H9 (cell line): ENCODE measurements at regions not wholly inside any gene's neighbourhood (a gene's known extent, or its start where the extent isn't known, plus 50 kb on each side); places are given as distances from the start of the nearest gene placed in this dataset.

Experiments used
- DNase-seq: peaks from one replicate; pipeline ENCODE4 v3.0.0-alpha.2; 2017
- H2AFZ ChIP-seq: one replicate; pipeline ENCODE4 v1.6.1; 2013; ENCODE audit warnings: mild to moderate bottlenecking, low read length, control low read depth, moderate library complexity
- H2AK5ac ChIP-seq: 2 replicates; pipeline ENCODE4 v1.6.1; 2013; ENCODE audit warnings: low read length, control low read depth, mixed read lengths; ENCODE audit not compliant: insufficient read length
- H2BK120ac ChIP-seq: one replicate; pipeline ENCODE4 v1.6.1; 2013; ENCODE audit warnings: low read depth, mild to moderate bottlenecking, low read length, control low read depth, inconsistent platforms; ENCODE audit not compliant: poor library complexity, severe bottlenecking
- H2BK12ac ChIP-seq: 2 replicates; pipeline ENCODE4 v1.6.1; 2013; ENCODE audit warnings: low read length, control low read depth, mixed read lengths, low read depth; ENCODE audit not compliant: insufficient read length
- H2BK15ac ChIP-seq: 2 replicates; pipeline ENCODE4 v1.6.1; 2013; ENCODE audit warnings: low read depth, low read length, control low read depth
- H2BK20ac ChIP-seq: one replicate; pipeline ENCODE4 v1.6.1; 2013; ENCODE audit warnings: low read depth, mild to moderate bottlenecking, low read length, control low read depth, inconsistent platforms; ENCODE audit not compliant: poor library complexity, severe bottlenecking
- H2BK5ac ChIP-seq: 2 replicates; pipeline ENCODE4 v1.6.1; 2013; ENCODE audit warnings: low read length, control low read depth, mixed read lengths; ENCODE audit not compliant: insufficient read length
- H3K14ac ChIP-seq: 2 replicates; pipeline ENCODE4 v1.6.1; 2013; ENCODE audit warnings: low read length, control low read depth; ENCODE audit not compliant: insufficient read depth
- H3K18ac ChIP-seq: 2 replicates; pipeline ENCODE4 v1.6.1; 2013; ENCODE audit warnings: low read depth, mild to moderate bottlenecking, mixed read lengths, low read length, control low read depth; ENCODE audit not compliant: insufficient read length
- H3K23ac ChIP-seq: 2 replicates; pipeline ENCODE4 v1.6.1; 2013; ENCODE audit warnings: low read length, control low read depth, mixed read lengths, low read depth; ENCODE audit not compliant: insufficient read length
- H3K23me2 ChIP-seq: 2 replicates; pipeline ENCODE4 v1.6.1; 2013; ENCODE audit warnings: low read depth, mild to moderate bottlenecking, mixed read lengths, low read length, control low read depth; ENCODE audit not compliant: insufficient read length, poor library complexity, severe bottlenecking
- H3K27ac ChIP-seq: 2 replicates; pipeline ENCODE4 v1.5.1; 2013; ENCODE audit warnings: low read length, control low read depth, mixed read lengths, low read depth; ENCODE audit not compliant: insufficient read length
- H3K27me3 ChIP-seq: 2 replicates; pipeline ENCODE4 v1.6.1; 2013; ENCODE audit warnings: low read length, control low read depth, inconsistent platforms; ENCODE audit not compliant: insufficient read depth
- H3K4ac ChIP-seq: 2 replicates; pipeline ENCODE4 v1.6.1; 2013; ENCODE audit warnings: low read depth, mild to moderate bottlenecking, control low read depth, inconsistent platforms, low read length, moderate library complexity
- H3K4me1 ChIP-seq: 2 replicates; pipeline ENCODE4 v1.6.1; 2013; ENCODE audit warnings: low read length, control low read depth, inconsistent platforms; ENCODE audit not compliant: insufficient read depth
- H3K4me2 ChIP-seq: 2 replicates; pipeline ENCODE4 v1.6.1; 2013; ENCODE audit warnings: low read length, control low read depth, mixed read lengths; ENCODE audit not compliant: insufficient read length, insufficient read depth
- H3K56ac ChIP-seq: 2 replicates; pipeline ENCODE4 v1.6.1; 2013; ENCODE audit warnings: low read depth, mild to moderate bottlenecking, mixed read lengths, low read length, control low read depth; ENCODE audit not compliant: insufficient read length
- H3K79me1 ChIP-seq: 2 replicates; pipeline ENCODE4 v1.6.1; 2013; ENCODE audit warnings: low read depth, mild to moderate bottlenecking, moderate library complexity, low read length, control low read depth, inconsistent platforms; ENCODE audit not compliant: insufficient read depth, poor library complexity, severe bottlenecking
- H3K79me2 ChIP-seq: 2 replicates; pipeline ENCODE4 v1.6.1; 2013; ENCODE audit warnings: low read length, control low read depth, inconsistent platforms; ENCODE audit not compliant: insufficient read depth
- H3K9ac ChIP-seq: 2 replicates; pipeline ENCODE4 v1.6.1; 2013; ENCODE audit warnings: low read length, control low read depth, mixed read lengths; ENCODE audit not compliant: insufficient read length; ENCODE audit errors: extremely low read depth
- H3K9me3 ChIP-seq: one replicate; pipeline ENCODE4 v1.6.1; 2013; ENCODE audit warnings: low read depth, low read length, inconsistent platforms; ENCODE audit not compliant: control insufficient read depth
- H3T11ph ChIP-seq: one replicate; pipeline ENCODE4 v1.6.1; 2013; ENCODE audit warnings: mild to moderate bottlenecking, low read length, control low read depth, inconsistent platforms
- H4K20me1 ChIP-seq: one replicate; pipeline ENCODE4 v1.6.1; 2013; ENCODE audit not compliant: control insufficient read depth, insufficient read length, insufficient read depth
- H4K5ac ChIP-seq: 2 replicates; pipeline ENCODE4 v1.6.1; 2013; ENCODE audit warnings: low read depth, mild to moderate bottlenecking, mixed read lengths, low read length, control low read depth; ENCODE audit not compliant: insufficient read length
- H4K8ac ChIP-seq: replicated peaks from 2 replicates; pipeline ENCODE4 v1.6.1; 2013; ENCODE audit warnings: low read length, control low read depth, mixed read lengths, low read depth; ENCODE audit not compliant: insufficient read length
- H4K91ac ChIP-seq: 2 replicates; pipeline ENCODE4 v1.6.1; 2013; ENCODE audit warnings: low read depth, mild to moderate bottlenecking, moderate library complexity, mixed read lengths, low read length, control low read depth; ENCODE audit not compliant: insufficient read length
- H3K27ac Mint-ChIP-seq, 3 experiments: 2 replicates in 2 of 3; 3 replicates in 1 of 3; pipeline ENCODE4 v1.8.0; 2020 to 2021; ENCODE audit warnings: mixed read lengths in 3 of 3, mild to moderate bottlenecking in 1 of 3, moderate library complexity in 1 of 3
- H3K27me3 Mint-ChIP-seq: 2 replicates; pipeline ENCODE4 v1.8.0; 2021; ENCODE audit warnings: low read depth, mild to moderate bottlenecking, moderate library complexity, mixed read lengths
- H3K36me3 Mint-ChIP-seq, 3 experiments: 2 replicates in 2 of 3; 3 replicates in 1 of 3; pipeline ENCODE4 v1.8.0; 2020 to 2021; ENCODE audit warnings: low read depth in 3 of 3, mixed read lengths in 3 of 3; ENCODE audit not compliant: insufficient read depth in 1 of 3
- H3K4me1 Mint-ChIP-seq, 2 experiments: 2 replicates each; pipeline ENCODE4 v1.8.0; 2020; ENCODE audit warnings: mixed read lengths in 2 of 2
- H3K4me3 Mint-ChIP-seq, 2 experiments: 2 replicates in 1 of 2; 3 replicates in 1 of 2; pipeline ENCODE4 v1.8.0; 2020 to 2021; ENCODE audit warnings: mild to moderate bottlenecking in 2 of 2, mixed read lengths in 2 of 2, moderate library complexity in 1 of 2
- H3K9me3 Mint-ChIP-seq, 2 experiments: 2 replicates in 1 of 2; 3 replicates in 1 of 2; pipeline ENCODE4 v1.8.0; 2020; ENCODE audit warnings: mild to moderate bottlenecking in 2 of 2, mixed read lengths in 2 of 2, moderate library complexity in 1 of 2
- CTCF ChIP-seq: fragments of 200-600 bp; sonication (generic); conservative IDR thresholded peaks from 3 replicates; pipeline ENCODE4 v1.8.0; 2021; ENCODE audit warnings: antibody characterized with exemption, mild to moderate bottlenecking
- WGBS: extraction: QIAGEN DNeasy Blood & Tissue Kit; methylation state at CpG from one replicate; pipeline ENCODE4 v1.1.7; 2013; ENCODE audit warnings: missing lambda C conversion rate, low lambda C conversion rate, mixed read lengths; ENCODE audit not compliant: insufficient read length; ENCODE audit errors: extremely low coverage; 5-methylcytosine and 5-hydroxymethylcytosine counted together

GRCh38 chr20:48454671-48455490 lies 372.9 kb downstream of the PREX1 start:
- no peaks in the 10 kb centered on the region for H4K20me1 ChIP-seq
- no peak overlapping the region; the same call in 1 of the 2 replicates for H3K14ac ChIP-seq
- no peak overlapping the region for H2BK20ac ChIP-seq
- no peaks in the 10 kb centered on the region for H3K4me1 ChIP-seq
- no peak overlapping the region for H4K5ac ChIP-seq
- WGBS, result no CpG with 5 or more reads among the region's 14 CpGs
- H3K9me3 ChIP-seq, result no peaks in the 10 kb centered on the region
- no peak overlapping the region for H2BK5ac ChIP-seq
- H4K8ac ChIP-seq, result no peak overlapping the region
- H3K79me1 ChIP-seq, result no peaks in the 10 kb centered on the region
- no peak overlapping the region for H2AK5ac ChIP-seq
- H4K91ac ChIP-seq, result no peak overlapping the region
- no peak overlapping the region for H3K4me2 ChIP-seq
- no peak overlapping the region for H3T11ph ChIP-seq
- H3K27ac ChIP-seq, result no peak overlapping the region
- no peak overlapping the region for H3K9ac ChIP-seq
- peaks cover 26 to 35% of the 10 kb centered on the region in 2 experiments for H3K4me1 Mint-ChIP-seq
- H2BK12ac ChIP-seq, result no peak overlapping the region
- no peak overlapping the region for H3K4ac ChIP-seq
- peaks cover 3% of the 10 kb centered on the region for H3K27me3 Mint-ChIP-seq
- no peak overlapping the region for H2BK120ac ChIP-seq
- H3K36me3 Mint-ChIP-seq, result no peaks in the 10 kb centered on the region
- DNase-seq, result no peak
- H3K23ac ChIP-seq, result no peak overlapping the region
- H3K9me3 Mint-ChIP-seq, result no peaks in the 10 kb centered on the region; a peak in 1 of 5 replicates
- no peak overlapping the region; a peak in 1 of 7 replicates for H3K27ac Mint-ChIP-seq
- no peaks in the 10 kb centered on the region for H3K79me2 ChIP-seq
- H3K18ac ChIP-seq, result no peak overlapping the region
- H2BK15ac ChIP-seq, result no peak overlapping the region
- H3K4me3 Mint-ChIP-seq, result no peak overlapping the region
- no peak overlapping the region for H2AFZ ChIP-seq
- H3K23me2 ChIP-seq, result no peaks in the 10 kb centered on the region
- no peak overlapping the region for H3K56ac ChIP-seq
- no peak for TF ChIP-seq CTCF
- H3K27me3 ChIP-seq, result no peaks in the 10 kb centered on the region
